GM12892 (cell line): ENCODE measurements at regions not wholly inside any gene's neighbourhood (a gene's known extent, or its start where the extent isn't known, plus 50 kb on each side); places are given as distances from the start of the nearest gene placed in this dataset.

Experiments
- POLR2A ChIP-seq: IDR thresholded peaks from 2 replicates; pipeline ENCODE4 v1.6.1; 2011; ENCODE audit warnings: low read depth, low read length, control low read depth
- POLR2AphosphoS5 ChIP-seq: IDR thresholded peaks from 2 replicates; pipeline ENCODE4 v1.6.1; 2011; ENCODE audit warnings: low read depth, low read length, control low read depth

GRCh38 chr1:182127656-182128055 is 66.1 kb upstream of the ZNF648 start:
- TF ChIP-seq POLR2A, result no peak
- no peak for TF ChIP-seq POLR2AphosphoS5
